Stimulated activated CD8-positive, alpha-beta memory T cell treated with anti-CD3 and anti-CD28 coated beads, Interleukin-12 subunit alpha, Interleukin-12 subunit beta, amount 100 ng/mL, for 4 hours (primary cell): ENCODE measurements at regions not wholly inside any gene's neighbourhood (a gene's known extent, or its start where the extent isn't known, plus 50 kb on each side); places are given as distances from the start of the nearest gene placed in this dataset.
A peak's percentile ranks its signal among the peaks of the same experiment; 100 is the strongest.
"Not testable (repeated sequence)": the region's sequence is repeated elsewhere in the genome, so short reads cannot be mapped to it uniquely, and the experiment has no call there.

Experiments
- DNase-seq: peaks from one replicate; pipeline ENCODE4 v3.0.0-alpha.2; 2020; ENCODE audit warnings: low read depth

- DNase-seq, result no peak
Measured at GRCh38 chrX:74065831-74066390, 213.4 kb upstream of the XIST start.

DNA sequence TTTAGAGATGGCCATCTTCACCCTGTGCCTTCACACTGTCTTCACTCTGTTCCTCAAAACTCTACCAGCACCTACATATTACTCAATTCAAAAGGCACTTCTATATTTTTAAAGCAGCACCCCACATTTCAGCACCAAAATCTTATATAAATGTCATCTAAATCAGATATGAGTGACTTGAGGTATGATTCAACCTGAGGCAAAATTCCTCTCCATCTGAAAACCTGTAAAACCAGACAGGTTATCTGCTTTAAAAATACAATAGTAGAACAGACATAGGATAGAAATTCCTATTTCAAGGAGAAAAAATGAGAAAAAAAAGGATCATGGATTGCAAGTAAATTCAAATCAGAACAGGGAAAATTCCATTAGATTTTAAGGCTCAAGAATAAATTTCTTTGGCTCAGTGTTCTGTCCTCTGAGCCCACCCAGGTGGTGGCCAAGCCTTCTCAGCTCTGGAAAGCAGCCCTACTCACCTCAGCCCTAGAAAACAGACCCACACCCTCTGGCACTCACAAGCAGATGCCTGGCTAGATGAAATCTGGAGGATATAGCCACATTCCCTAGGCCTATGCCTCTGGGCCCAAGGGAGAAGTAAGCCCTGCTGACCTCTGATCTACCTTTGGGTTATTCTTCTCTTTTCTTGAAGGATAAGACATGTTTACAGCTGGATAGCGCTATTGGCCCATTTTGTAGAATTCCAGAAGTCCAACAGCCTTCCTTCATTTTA lies 211.1 kb upstream of the XIST start:
- DNase-seq, result no peak

DNA sequence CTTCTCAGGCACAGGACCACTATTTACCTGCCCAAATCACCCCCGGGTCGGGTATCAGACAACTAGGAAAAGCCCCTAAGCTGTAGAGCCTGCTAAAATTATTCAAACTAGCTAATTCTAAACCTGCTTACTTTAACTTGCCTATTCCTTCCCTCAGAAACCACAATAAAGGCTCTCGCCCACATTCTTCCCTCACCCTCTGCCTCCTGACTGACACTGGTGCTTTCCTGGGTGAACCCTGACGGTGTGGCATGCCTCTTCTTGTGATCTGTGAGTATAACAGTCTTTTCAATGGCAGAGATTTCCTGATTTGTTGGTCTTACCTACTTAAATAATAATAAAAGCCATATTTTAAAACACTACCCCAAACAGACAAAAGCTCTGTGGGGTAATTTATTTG lies 209.4 kb upstream of the XIST start:
- DNase-seq, result no peak

- DNase-seq, result no peak
Measured at GRCh38 chrX:74049126-74049525, 196.6 kb upstream of the XIST start.

DNA sequence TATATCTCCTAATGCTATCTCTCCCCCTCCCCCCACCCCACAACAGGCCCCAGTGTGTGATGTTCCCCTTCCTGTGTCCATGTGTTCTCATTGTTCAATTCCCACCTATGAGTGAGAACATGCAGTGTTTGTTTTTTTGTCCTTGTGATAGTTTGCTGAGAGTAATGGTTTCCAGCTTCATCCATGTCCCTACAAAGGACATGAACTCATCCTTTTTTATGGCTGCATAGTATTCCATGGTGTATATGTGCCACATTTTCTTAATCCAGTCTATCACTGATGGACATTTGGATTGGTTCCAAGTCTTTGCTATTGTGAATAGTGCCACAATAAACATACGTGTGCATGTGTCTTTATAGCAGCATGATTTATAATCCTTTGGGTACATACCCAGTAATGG lies 181.6 kb upstream of the XIST start:
- DNase-seq, result not testable (repeated sequence)

GRCh38 chrX:74031527-74031926 lies 179.0 kb upstream of the XIST start:
- DNase-seq, result not testable (repeated sequence)

GRCh38 chrX:74030766-74031165 lies 178.3 kb upstream of the XIST start:
- not testable (repeated sequence) for DNase-seq

GRCh38 chrX:74025145-74025544 lies 172.6 kb upstream of the XIST start:
- not testable (repeated sequence) for DNase-seq

DNA sequence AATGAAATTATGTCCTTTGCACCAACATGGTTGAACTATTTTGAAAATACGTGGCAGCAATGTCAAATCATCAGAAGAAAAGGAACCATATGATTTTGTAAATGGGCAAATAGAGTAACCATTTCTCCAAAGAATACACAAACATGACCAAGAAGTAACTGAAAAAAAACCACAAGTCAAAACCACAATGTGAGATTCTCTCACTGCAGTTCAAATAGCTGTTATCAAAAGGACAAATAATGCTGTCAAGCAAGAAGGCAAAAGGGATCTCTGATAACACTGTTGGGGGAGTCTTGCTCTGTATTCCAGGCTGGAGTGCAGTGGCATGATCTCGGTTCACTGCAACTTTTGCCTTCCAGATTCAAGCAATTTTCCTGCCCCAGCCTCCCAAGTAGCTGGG lies 170.7 kb upstream of the XIST start:
- DNase-seq, result no peak

DNA sequence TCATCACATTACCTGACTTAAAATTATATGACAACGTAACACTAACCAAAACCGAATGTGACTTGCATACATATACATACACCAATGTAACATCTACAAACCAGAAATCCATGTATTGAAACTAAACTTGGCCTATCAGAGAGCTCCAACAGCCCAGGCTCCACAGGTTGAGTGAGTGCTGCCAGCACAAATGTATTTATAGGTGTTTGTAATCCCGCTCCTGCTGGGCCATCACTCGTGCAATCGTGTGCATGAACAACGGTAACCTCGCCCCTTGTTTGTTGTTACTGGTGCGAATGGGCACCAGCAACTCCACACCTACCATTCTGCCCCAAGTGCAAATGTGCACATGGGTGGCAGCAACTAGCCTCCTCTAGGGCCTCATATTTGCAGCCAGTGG lies 165.7 kb upstream of the XIST start:
- no peak for DNase-seq

DNA sequence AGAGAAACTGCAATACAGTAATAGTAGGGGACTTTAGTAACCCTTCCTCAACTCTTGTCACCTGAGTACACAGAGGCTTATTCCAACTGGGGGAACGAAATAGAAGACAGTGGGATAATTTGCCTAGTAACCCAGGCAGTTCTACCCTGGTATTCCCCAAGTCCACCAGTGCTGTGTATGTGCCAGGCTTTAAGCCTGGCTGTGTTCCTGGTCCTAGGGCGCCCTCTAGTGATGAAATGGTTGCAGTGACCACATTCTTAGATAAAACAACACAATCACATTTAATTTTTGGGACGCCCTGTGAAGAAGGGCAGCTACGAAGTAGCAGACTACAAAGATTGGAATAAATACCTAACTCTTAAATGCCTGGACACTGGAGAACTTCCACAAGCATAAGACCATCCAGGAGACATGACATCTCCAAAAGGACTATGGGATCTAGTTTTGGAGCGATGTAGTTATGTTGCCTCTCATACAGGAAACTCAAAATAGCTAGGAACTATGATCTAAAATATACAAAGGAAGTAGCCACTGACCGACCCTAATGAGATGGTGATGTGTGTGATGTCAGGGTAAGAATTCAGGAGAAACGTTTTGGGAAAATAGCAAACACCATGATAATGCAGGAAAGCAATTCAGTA lies 163.0 kb upstream of the XIST start:
- peak; percentile 22 for DNase-seq

- no peak for DNase-seq
Measured at GRCh38 chrX:74009041-74009440, 156.5 kb upstream of the XIST start.

DNA sequence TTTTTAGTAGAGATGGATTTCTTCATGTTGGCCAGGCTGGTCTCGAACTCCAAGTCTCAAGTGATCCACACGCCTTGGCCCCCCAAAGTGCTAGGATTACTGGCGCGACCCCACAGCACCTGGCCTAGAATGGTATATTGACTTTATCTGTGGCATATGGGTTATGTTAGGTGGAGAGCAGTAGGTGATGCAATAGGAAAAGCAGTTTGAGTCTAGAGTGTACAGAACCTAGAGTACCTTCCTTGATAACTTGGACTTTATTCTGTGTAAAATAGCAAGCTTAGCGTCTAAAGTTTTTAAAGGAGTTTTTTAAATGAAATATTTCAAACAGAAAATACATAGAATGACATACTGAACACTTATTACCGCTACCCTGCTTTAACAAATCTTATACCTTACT lies 139.5 kb upstream of the XIST start:
- no peak for DNase-seq

DNA sequence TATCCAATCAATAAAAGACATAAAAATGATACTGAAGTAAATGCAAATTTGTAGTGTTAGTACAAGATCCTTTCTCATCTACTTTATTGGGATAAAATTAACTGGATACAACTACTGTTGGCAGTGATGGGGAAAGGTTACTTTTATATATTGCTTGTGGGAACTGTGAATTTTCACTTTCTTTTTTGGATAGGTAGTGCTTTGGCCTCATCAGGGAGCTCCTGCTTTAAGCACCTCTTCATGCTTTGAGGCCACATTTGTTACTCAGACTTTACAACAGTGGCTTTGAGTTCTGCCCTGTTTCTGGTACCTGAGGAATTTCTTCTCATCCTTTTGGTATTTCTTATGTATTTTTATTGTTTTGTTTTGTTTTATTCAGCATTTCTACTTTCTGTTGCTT lies 134.7 kb upstream of the XIST start:
- no peak for DNase-seq

DNA sequence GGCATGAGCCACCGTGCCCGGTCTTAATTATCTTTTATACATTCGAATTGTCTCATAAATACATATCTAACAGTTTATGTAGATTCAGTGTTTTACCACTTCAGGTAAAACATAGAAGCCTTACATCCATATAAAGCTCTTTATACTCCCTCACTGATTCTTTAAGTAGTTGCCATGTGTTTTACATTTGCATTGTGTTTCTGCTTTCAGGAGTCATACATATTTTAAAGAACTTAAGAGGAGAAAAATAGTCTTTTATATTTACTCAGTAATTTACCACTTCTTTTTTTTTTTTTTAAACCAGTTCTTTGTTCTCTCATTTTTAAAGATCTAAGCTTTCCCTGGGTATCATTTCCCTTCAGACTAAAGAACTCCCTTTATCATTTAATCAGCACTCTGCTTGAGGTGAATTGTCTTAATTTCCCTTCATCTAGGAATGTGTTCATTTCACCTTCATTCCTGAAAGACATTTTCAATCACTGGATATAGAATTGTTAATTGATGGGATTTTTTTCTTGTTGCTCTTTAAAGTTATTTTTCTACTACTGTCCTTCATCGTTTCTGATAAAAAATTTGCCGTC lies 127.1 kb upstream of the XIST start:
- no peak for DNase-seq

DNA sequence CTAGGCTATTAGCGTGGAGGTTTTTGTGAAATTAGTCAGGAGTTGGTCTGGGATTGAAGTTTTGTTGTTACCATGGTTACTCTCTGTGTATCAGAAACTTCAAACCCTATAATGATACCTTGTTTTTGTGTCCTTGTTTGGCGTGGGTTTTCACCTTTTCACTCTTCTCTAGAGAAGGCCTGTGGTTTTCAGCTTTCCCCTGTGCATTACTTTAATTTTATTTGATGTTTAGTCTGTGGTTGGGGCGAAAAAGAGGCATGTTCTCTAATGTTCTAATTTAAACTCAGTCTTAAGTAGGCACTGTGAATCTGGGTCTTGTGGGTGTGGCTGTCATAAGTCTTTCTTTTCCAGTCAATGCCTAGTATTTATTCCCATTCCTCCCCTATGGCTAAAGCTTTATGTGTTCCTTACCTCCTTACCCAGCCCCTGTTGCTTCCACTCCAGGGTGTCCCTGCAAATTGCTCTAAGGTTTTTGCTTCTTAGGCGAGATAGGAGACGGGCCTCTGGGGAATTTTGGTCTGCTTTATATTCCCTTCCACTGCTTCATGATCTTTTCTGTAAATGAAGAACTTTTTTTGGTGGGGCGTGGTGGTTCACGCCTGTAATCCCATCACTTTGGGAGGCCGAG lies 125.1 kb upstream of the XIST start:
- DNase-seq, result no peak

DNA sequence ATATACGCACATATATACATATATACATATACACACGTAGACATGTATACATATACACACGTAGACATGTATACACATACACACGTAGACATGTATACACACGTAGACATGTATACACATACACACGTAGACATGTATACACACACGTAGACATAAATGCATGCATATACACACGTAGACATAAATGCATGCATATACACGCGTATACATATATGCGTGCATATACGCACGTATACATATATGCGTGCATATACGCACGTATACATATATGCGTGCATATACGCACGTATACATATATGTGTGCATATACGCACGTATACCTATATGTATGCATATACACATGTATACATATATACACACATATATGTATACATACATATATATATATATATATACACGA lies 114.9 kb upstream of the XIST start:
- DNase-seq, result not testable (repeated sequence)

DNA sequence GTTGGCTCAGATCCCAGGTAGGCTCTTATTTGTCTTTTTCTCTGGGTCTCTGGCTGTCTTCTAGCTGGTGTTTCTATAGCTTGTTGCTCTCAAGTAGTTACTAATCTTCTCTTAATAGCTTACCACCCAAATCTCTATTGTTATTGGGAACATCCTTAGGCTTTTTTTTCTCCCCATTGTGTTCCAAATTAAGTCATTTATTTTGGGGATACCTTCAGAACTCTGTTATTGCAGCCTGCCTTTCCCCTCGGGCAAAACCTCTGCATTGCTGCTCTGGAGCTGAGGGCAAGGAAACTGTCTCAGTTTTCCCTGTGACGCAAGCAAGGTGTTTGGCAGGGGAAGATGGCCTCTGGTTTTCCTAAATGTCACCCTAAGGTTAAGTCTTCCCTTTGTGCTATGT lies 113.3 kb upstream of the XIST start:
- DNase-seq, result no peak

GRCh38 chrX:73964579-73964978 lies 112.1 kb upstream of the XIST start:
- DNase-seq, result no peak

DNA sequence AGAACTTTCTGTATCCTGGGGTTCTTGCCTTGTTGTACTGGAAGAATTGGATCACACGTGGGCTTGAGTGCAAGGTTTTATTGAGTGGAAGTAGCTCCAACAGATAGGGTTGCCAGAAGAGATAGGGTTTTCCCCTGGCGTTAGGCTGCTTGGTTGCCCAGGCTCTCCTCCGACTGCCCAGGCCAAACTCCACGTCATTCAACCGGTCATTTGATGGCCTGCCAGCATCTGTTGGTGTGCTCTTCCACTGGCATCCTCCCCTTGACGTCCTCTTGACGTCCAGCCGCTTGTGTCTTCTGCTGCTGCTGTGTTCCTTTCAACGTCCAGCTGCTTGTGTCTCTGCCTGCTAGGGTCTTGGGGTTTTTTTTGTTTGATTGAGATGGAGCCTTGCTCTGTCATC lies 111.2 kb upstream of the XIST start:
- no peak for DNase-seq

DNA sequence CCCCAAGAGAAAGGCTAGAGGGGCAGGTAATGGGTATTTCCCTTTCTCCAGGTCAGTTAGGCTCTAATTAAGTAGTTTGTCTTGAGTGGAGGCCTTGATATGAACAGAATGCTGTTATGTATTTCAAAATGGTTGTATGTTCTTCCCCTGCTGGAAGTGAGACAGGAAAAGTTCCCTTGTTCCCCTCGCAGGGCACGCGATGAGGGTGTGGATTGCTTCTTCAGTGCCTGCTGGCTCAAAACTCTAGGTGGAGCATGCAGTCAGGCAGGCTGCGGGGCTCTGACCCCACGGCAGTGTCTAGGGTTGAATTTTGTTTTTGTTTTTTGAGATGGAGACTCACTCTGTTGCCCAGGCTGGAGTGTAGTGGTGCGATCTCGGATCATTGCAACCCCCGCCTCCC lies 110.4 kb upstream of the XIST start:
- DNase-seq, result no peak

DNA sequence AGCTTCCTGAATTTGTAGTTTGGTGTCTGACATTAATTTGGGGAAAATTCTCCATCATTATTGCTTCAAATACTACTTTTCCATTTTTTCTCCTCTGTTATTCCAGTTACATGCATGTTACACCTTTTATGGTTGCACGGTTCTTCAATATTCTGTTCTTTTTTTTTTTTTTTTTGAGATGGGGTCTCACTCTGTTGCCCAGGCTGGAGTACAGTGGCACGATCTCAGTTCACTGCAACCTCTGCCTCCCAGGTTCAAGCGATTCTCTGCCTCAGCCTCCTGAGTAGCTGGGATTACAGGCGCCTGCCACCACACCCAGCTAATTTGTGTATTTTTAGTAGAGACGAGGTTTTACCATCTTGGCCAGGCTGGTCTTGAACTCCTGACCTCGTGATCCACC lies 109.4 kb upstream of the XIST start:
- DNase-seq, result not testable (repeated sequence)

- DNase-seq, result no peak
Measured at GRCh38 chrX:73944563-73944908, 92.0 kb upstream of the XIST start.
